ENCODE measurements at regions not wholly inside any gene's neighbourhood (a gene's known extent, or its start where the extent isn't known, plus 50 kb on each side); places are given as distances from the start of the nearest gene placed in this dataset.

- Histone ChIP-seq H3K4me3 (ENCODE audit: low read length) (no peak overlapping the region), H3K27me3 (ENCODE audit: control insufficient read depth, insufficient read depth, low read length, poor library complexity, severe bottlenecking) (no peaks in the 10 kb centered on the region), H3K36me3 (ENCODE audit: control insufficient read depth, insufficient read depth, low read length) (no peaks in the 10 kb centered on the region), H3K9ac (ENCODE audit: extremely low read depth, low read length, poor library complexity, severe bottlenecking) (no peak overlapping the region), H3K9me3 (ENCODE audit: control insufficient read depth, low read length) (no peaks in the 10 kb centered on the region), H3K4me1 (ENCODE audit: control insufficient read depth, insufficient read depth, low read length) (no peaks in the 10 kb centered on the region), H3K27ac (ENCODE audit: low read depth, low read length) (no peak overlapping the region)
- WGBS, 2 experiments (ENCODE audit: insufficient coverage in 1 of 2, insufficient read length in 1 of 2): 99 to 100% methylated on average over 2 to 3 of the region's 3 CpGs
- Mint-ChIP-seq H3K4me1 (no peaks in the 10 kb centered on the region), H3K27me3 (ENCODE audit: insufficient read depth) (no peaks in the 10 kb centered on the region), H3K4me3 (no peak overlapping the region), H3K9me3 (peaks cover 5% of the 10 kb centered on the region), H3K27ac (no peak overlapping the region), H3K36me3 (ENCODE audit: low read depth) (no peaks in the 10 kb centered on the region)
- TF ChIP-seq, protein P1, sequence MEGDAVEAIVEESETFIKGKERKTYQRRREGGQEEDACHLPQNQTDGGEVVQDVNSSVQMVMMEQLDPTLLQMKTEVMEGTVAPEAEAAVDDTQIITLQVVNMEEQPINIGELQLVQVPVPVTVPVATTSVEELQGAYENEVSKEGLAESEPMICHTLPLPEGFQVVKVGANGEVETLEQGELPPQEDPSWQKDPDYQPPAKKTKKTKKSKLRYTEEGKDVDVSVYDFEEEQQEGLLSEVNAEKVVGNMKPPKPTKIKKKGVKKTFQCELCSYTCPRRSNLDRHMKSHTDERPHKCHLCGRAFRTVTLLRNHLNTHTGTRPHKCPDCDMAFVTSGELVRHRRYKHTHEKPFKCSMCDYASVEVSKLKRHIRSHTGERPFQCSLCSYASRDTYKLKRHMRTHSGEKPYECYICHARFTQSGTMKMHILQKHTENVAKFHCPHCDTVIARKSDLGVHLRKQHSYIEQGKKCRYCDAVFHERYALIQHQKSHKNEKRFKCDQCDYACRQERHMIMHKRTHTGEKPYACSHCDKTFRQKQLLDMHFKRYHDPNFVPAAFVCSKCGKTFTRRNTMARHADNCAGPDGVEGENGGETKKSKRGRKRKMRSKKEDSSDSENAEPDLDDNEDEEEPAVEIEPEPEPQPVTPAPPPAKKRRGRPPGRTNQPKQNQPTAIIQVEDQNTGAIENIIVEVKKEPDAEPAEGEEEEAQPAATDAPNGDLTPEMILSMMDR (conservative IDR thresholded peaks at IDR 0.05): no peak
- no peak for DNase-seq
These were observed 977.0 kb downstream of the TFAP2A start for GRCh38 chr6:9437836-9438235.

DNA sequence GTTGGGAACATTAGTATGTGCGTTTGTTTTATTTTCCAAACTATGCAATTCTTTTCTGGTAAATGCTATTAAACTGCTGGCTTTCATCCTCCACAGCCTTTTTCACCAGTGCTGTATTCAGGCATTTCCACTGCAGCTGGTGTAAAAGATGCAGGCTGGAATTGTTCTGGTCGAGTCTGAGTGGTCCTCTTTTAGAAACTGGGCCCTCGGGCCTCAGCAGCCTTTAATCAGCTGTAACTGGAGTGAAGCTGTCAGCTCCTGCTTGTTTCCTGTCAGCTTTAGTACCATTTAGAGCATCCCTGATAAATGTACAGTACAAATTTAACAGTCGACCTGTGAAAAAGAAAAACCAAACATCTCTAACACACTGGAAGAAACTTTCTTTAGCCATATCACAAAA, 979.6 kb downstream of the TFAP2A start:
- no peaks in the 10 kb centered on the region for H3K9me3 Mint-ChIP-seq
- no peaks in the 10 kb centered on the region for H3K27me3 Mint-ChIP-seq (ENCODE audit: insufficient read depth)
- H3K4me3 Mint-ChIP-seq: no peak overlapping the region
- DNase-seq: no peak
- Histone ChIP-seq H3K27me3 (ENCODE audit: control insufficient read depth, insufficient read depth, low read length, poor library complexity, severe bottlenecking) (no peaks in the 10 kb centered on the region), H3K27ac (ENCODE audit: low read depth, low read length) (no peak overlapping the region), H3K9me3 (ENCODE audit: control insufficient read depth, low read length) (no peaks in the 10 kb centered on the region), H3K4me1 (ENCODE audit: control insufficient read depth, insufficient read depth, low read length) (no peaks in the 10 kb centered on the region), H3K4me3 (ENCODE audit: low read length) (no peak overlapping the region), H3K9ac (ENCODE audit: extremely low read depth, low read length, poor library complexity, severe bottlenecking) (no peak overlapping the region), H3K36me3 (ENCODE audit: control insufficient read depth, insufficient read depth, low read length) (no peaks in the 10 kb centered on the region)
- H3K27ac Mint-ChIP-seq: no peak overlapping the region
- WGBS, 2 experiments (ENCODE audit: insufficient coverage in 1 of 2, insufficient read length in 1 of 2): 80 to 100% methylated on average over 1 to 4 of the region's 4 CpGs
- no peaks in the 10 kb centered on the region for H3K4me1 Mint-ChIP-seq
- no peaks in the 10 kb centered on the region for H3K36me3 Mint-ChIP-seq (ENCODE audit: low read depth)
- TF ChIP-seq, protein P1 (conservative IDR thresholded peaks at IDR 0.05): no peak

DNA sequence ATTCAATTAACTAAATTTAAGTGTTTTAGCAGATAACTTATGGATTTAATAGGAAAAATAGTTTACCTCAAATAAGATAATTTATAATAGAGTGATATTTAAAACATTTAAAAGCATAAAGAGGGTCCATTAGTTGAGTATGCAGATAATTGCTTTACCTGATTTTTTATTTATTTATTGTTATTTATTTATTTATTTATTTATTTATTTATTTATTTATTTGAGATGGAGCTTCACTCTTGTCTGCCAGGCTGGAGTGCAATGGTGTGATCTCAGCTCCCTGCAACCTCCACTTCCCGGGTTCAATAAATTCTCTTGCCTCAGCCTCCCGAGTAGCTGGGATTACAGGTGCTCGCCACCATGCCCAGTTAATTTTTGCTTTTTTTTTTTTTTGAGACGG, 982.9 kb downstream of the TFAP2A start:
- Mint-ChIP-seq H3K36me3 (ENCODE audit: low read depth) (no peaks in the 10 kb centered on the region), H3K27ac (no peak overlapping the region), H3K9me3 (peaks cover 5% of the 10 kb centered on the region), H3K4me3 (no peak overlapping the region), H3K27me3 (ENCODE audit: insufficient read depth) (no peaks in the 10 kb centered on the region), H3K4me1 (peaks cover 6% of the 10 kb centered on the region)
- no peaks in the 10 kb centered on the region for H3K4me1 ChIP-seq (ENCODE audit: control insufficient read depth, insufficient read depth, low read length)
- DNase-seq: no peak
- no peaks in the 10 kb centered on the region for H3K27me3 ChIP-seq (ENCODE audit: control insufficient read depth, insufficient read depth, low read length, poor library complexity, severe bottlenecking)
- peaks cover 5% of the 10 kb centered on the region for H3K9me3 ChIP-seq (ENCODE audit: control insufficient read depth, low read length)
- no peak overlapping the region for H3K9ac ChIP-seq (ENCODE audit: extremely low read depth, low read length, poor library complexity, severe bottlenecking)
- WGBS, 2 experiments (ENCODE audit: insufficient coverage in 1 of 2, insufficient read length in 1 of 2): 84 to 96% methylated on average over 4 of the region's 4 CpGs
- TF ChIP-seq, protein P1 (conservative IDR thresholded peaks at IDR 0.05): no peak
- no peak overlapping the region for H3K27ac ChIP-seq (ENCODE audit: low read depth, low read length)
- H3K4me3 ChIP-seq (ENCODE audit: low read length): no peak overlapping the region
- H3K36me3 ChIP-seq (ENCODE audit: control insufficient read depth, insufficient read depth, low read length): no peaks in the 10 kb centered on the region

Measured in endodermal cell (in vitro differentiated cells).